GM23338 (cell line): ENCODE measurements at regions not wholly inside any gene's neighbourhood (a gene's known extent, or its start where the extent isn't known, plus 50 kb on each side); places are given as distances from the start of the nearest gene placed in this dataset.

Source experiments
- ATAC-seq: fragments of 200-7000 bp; cut with Tn5 transposase; 3 replicates; pipeline ENCODE4 v1.9.1; 2020
- DNase-seq: peaks from one replicate; pipeline ENCODE4 v3.0.0-alpha.2; 2015; ENCODE audit warnings: low spot score
- H2AFZ ChIP-seq: fragments of 200-600 bp; sonication (generic); 2 replicates; pipeline ENCODE4 v1.8.0; 2016; ENCODE audit warnings: antibody characterized with exemption, mild to moderate bottlenecking, moderate library complexity
- H3F3A ChIP-seq: fragments of 200-600 bp; sonication (generic); replicated peaks from 2 replicates; pipeline ENCODE4 v1.8.0; 2017; ENCODE audit warnings: antibody characterized with exemption, mixed run types, low read depth
- H3K27ac ChIP-seq: fragments of 200-600 bp; sonication (generic); 2 replicates; pipeline ENCODE4 v1.6.1; 2016; ENCODE audit warnings: low read depth
- H3K27me3 ChIP-seq: fragments of 200-600 bp; sonication (generic); 2 replicates; pipeline ENCODE4 v1.8.0; 2016; ENCODE audit warnings: mild to moderate bottlenecking, mixed run types, moderate library complexity; ENCODE audit not compliant: insufficient read depth
- H3K36me3 ChIP-seq: fragments of 200-600 bp; sonication (generic); 2 replicates; pipeline ENCODE4 v1.8.0; 2016; ENCODE audit warnings: mild to moderate bottlenecking; ENCODE audit not compliant: insufficient read depth
- H3K4me1 ChIP-seq: fragments of 200-600 bp; sonication (generic); 2 replicates; pipeline ENCODE4 v1.8.0; 2016; ENCODE audit warnings: mild to moderate bottlenecking, moderate library complexity; ENCODE audit not compliant: insufficient read depth
- H3K4me2 ChIP-seq: fragments of 200-600 bp; sonication (generic); 2 replicates; pipeline ENCODE4 v1.7.1; 2017; ENCODE audit warnings: mixed run types
- H3K4me3 ChIP-seq: fragments of 200-600 bp; sonication (generic); 2 replicates; pipeline ENCODE4 v1.6.1; 2016; ENCODE audit warnings: mixed run types
- H3K79me2 ChIP-seq: fragments of 200-600 bp; sonication (generic); replicated peaks from 2 replicates; pipeline ENCODE4 v1.8.0; 2017; ENCODE audit warnings: mild to moderate bottlenecking; ENCODE audit not compliant: insufficient read depth
- H3K9me2 ChIP-seq: fragments of 200-600 bp; sonication (generic); 2 replicates; pipeline ENCODE4 v1.8.0; 2017; ENCODE audit not compliant: insufficient read depth
- H4K20me1 ChIP-seq: fragments of 200-600 bp; sonication (generic); replicated peaks from 2 replicates; pipeline ENCODE4 v1.8.0; 2017; ENCODE audit warnings: mild to moderate bottlenecking; ENCODE audit not compliant: insufficient read depth
- H3K27ac Mint-ChIP-seq: 2 replicates; pipeline ENCODE4 v1.8.0; 2020; ENCODE audit warnings: inconsistent platforms, mild to moderate bottlenecking, moderate library complexity, mixed read lengths
- H3K27me3 Mint-ChIP-seq: 3 replicates; pipeline ENCODE4 v1.8.0; 2022; ENCODE audit warnings: low read depth, mild to moderate bottlenecking, moderate library complexity, mixed read lengths, inconsistent platforms; ENCODE audit not compliant: insufficient read depth, poor library complexity
- H3K36me3 Mint-ChIP-seq: 3 replicates; pipeline ENCODE4 v1.8.0; 2021; ENCODE audit warnings: low read depth, mild to moderate bottlenecking, inconsistent platforms, moderate library complexity, mixed read lengths
- H3K4me1 Mint-ChIP-seq: 3 replicates; pipeline ENCODE4 v1.8.0; 2020; ENCODE audit warnings: mild to moderate bottlenecking, inconsistent platforms, mixed read lengths
- H3K4me3 Mint-ChIP-seq: 3 replicates; pipeline ENCODE4 v1.8.0; 2021; ENCODE audit warnings: moderate library complexity, mild to moderate bottlenecking, inconsistent platforms, mixed read lengths
- H3K9me3 Mint-ChIP-seq: 3 replicates; pipeline ENCODE4 v1.8.0; 2020; ENCODE audit warnings: moderate library complexity, mild to moderate bottlenecking, inconsistent platforms, mixed read lengths
- CREB1 ChIP-seq: fragments of 250-450 bp; sonication (Bioruptor Pico); IDR thresholded peaks from 2 replicates; pipeline ENCODE4 v1.5.0; 2020; ENCODE audit warnings: low read depth, mild to moderate bottlenecking, moderate library complexity
- CTCF ChIP-seq, 2 experiments: fragments of 200-600 bp in 1 of 2; sonication (generic) in 1 of 2; conservative IDR thresholded peaks; 2 replicates each; pipeline versions ENCODE4 v1.5.1 to v1.6.1; 2016 to 2017; ENCODE audit warnings: antibody characterized with exemption in 2 of 2, low read depth in 2 of 2, mild to moderate bottlenecking in 2 of 2, moderate library complexity in 1 of 2
- ETS1 ChIP-seq: IDR thresholded peaks from 2 replicates; pipeline ENCODE4 v1.6.1; 2016; ENCODE audit warnings: antibody characterized with exemption
- EZH2 ChIP-seq: fragments of 200-600 bp; sonication (generic); IDR thresholded peaks from one replicate; pipeline ENCODE4 v1.8.0; 2017; ENCODE audit warnings: antibody characterized with exemption, mild to moderate bottlenecking, low read depth; ENCODE audit not compliant: unreplicated experiment
- EZH2phosphoT487 ChIP-seq: fragments of 200-600 bp; sonication (generic); IDR thresholded peaks from one replicate; pipeline ENCODE4 v1.8.1; 2018; ENCODE audit warnings: antibody characterized with exemption; ENCODE audit not compliant: unreplicated experiment
- JUNB ChIP-seq: IDR thresholded peaks from one replicate; pipeline ENCODE4 v1.6.1; 2016; ENCODE audit warnings: antibody characterized with exemption; ENCODE audit not compliant: unreplicated experiment
- NANOG ChIP-seq: IDR thresholded peaks from 2 replicates; pipeline ENCODE4 v1.6.1; 2016; ENCODE audit warnings: antibody characterized with exemption, borderline replicate concordance
- POLR2AphosphoS5 ChIP-seq: IDR thresholded peaks from 2 replicates; pipeline ENCODE4 v1.6.1; 2016; ENCODE audit warnings: antibody characterized with exemption, low read depth
- REST ChIP-seq: IDR thresholded peaks from one replicate; pipeline ENCODE4 v1.6.1; 2018; ENCODE audit warnings: antibody characterized with exemption; ENCODE audit not compliant: unreplicated experiment
- STAT1 ChIP-seq: IDR thresholded peaks from one replicate; pipeline ENCODE4 v1.6.1; 2016; ENCODE audit warnings: antibody characterized with exemption; ENCODE audit not compliant: unreplicated experiment
- ZNF114 ChIP-seq: fragments of 250-450 bp; sonication (Bioruptor Pico); IDR thresholded peaks from 2 replicates; pipeline ENCODE4 v1.5.0; 2020; ENCODE audit warnings: mild to moderate bottlenecking, moderate library complexity
- ZNF331 ChIP-seq: fragments of 250-450 bp; sonication (Bioruptor Pico); IDR thresholded peaks from 2 replicates; pipeline ENCODE4 v1.5.0; 2020; ENCODE audit warnings: low read depth, mild to moderate bottlenecking, moderate library complexity
- ZNF462 ChIP-seq: fragments of 250-450 bp; sonication (Bioruptor Pico); IDR thresholded peaks from 2 replicates; pipeline ENCODE4 v1.5.0; 2020; ENCODE audit warnings: mild to moderate bottlenecking, moderate library complexity

- Histone ChIP-seq H3K4me1 (no peaks in the 10 kb centered on the region), H3F3A (no peaks in the 10 kb centered on the region), H3K4me2 (no peak overlapping the region), H3K36me3 (no peaks in the 10 kb centered on the region), H3K9me2 (no peaks in the 10 kb centered on the region), H2AFZ (no peak overlapping the region), H3K27ac (no peak overlapping the region), H3K4me3 (no peak overlapping the region), H4K20me1 (no peaks in the 10 kb centered on the region), H3K27me3 (no peaks in the 10 kb centered on the region), H3K79me2 (no peaks in the 10 kb centered on the region)
- TF ChIP-seq ZNF462 (no peak), STAT1 (no peak), REST (no peak), ETS1 (no peak), ZNF331 (CRISPR knock-in tag) (no peak), EZH2phosphoT487 (no peak), CREB1 (CRISPR knock-in tag) (no peak), POLR2AphosphoS5 (no peak), JUNB (no peak), NANOG (no peak), CTCF (conservative IDR thresholded peaks at IDR 0.05; ENCODE audit: low read depth in 2 of 2) (no peak), ZNF114 (CRISPR knock-in tag) (no peak), EZH2 (no peak)
- H3K27ac Mint-ChIP-seq: no peak overlapping the region
- no peaks in the 10 kb centered on the region for H3K9me3 Mint-ChIP-seq
- no peaks in the 10 kb centered on the region for H3K27me3 Mint-ChIP-seq
- DNase-seq (no peak), ATAC-seq (no peak)
- H3K36me3 Mint-ChIP-seq: no peaks in the 10 kb centered on the region
- no peak overlapping the region for H3K4me3 Mint-ChIP-seq
- no peaks in the 10 kb centered on the region for H3K4me1 Mint-ChIP-seq
Measured at GRCh38 chr9:89260525-89260924, 50.5 kb upstream of the CKS2 start.
